K562 (cell line): ENCODE measurements at regions not wholly inside any gene's neighbourhood (a gene's known extent, or its start where the extent isn't known, plus 50 kb on each side); places are given as distances from the start of the nearest gene placed in this dataset.

ENCODE experiments used
- ATAC-seq: fragments of 200-7000 bp; cut with Tn5 transposase; 3 replicates; pipeline ENCODE4 v1.9.1; 2020; ENCODE audit warnings: moderate library complexity
- BruUV-seq: library from RNA; stranded (reverse); fragments of 400-500 nt; replicated peaks from 2 replicates; lab custom pipeline; 2021; lab: Mats Ljungman, UMichigan
- CTCF ChIA-PET: fragments of 300-600 bp; formaldehyde crosslinking; extraction: SDS; loops from one replicate; lab custom pipeline; 2021; ENCODE audit warnings: low intra/inter-chr PET ratio; lab: Yijun Ruan, JAX
- POLR2A ChIA-PET: fragments of 300-600, 350-650 bp; sonication (Branson Sonifier 250); formaldehyde crosslinking; extraction: SDS; loops from one replicate; lab custom pipeline; 2021; ENCODE audit warnings: antibody characterized with exemption, inconsistent platforms; lab: Yijun Ruan, JAX
- DNase-seq, 4 experiments: peaks; one replicate each; pipeline versions ENCODE4 v3.0.0 to v3.0.0-alpha.2; 2011 to 2018; ENCODE audit warnings: low spot score in 3 of 4, mixed read lengths in 3 of 4; ENCODE audit errors: extremely low read depth in 1 of 4
- FAIRE-seq: peaks from 2 replicates; lab custom pipeline; 2011; peaks lifted over from hg19 to GRCh38; lab: Jason Lieb, UNC
- H2AFZ ChIP-seq: 2 replicates; pipeline ENCODE4 v1.6.0; 2011; ENCODE audit warnings: low read depth, low read length, control low read depth, inconsistent platforms
- H3K27ac ChIP-seq: fragments of 200-600 bp; 3 replicates; pipeline ENCODE4 v1.8.0; 2011; ENCODE audit warnings: low read depth, mild to moderate bottlenecking, control low read depth, inconsistent platforms, low read length, moderate library complexity, mixed read lengths; ENCODE audit errors: extremely low read depth
- H3K27me3 ChIP-seq, 2 experiments: fragments of 300-600 bp in 1 of 2; 2 replicates in 1 of 2; 3 replicates in 1 of 2; pipeline versions ENCODE4 v1.6.0 to v1.8.0; 2011; ENCODE audit warnings: inconsistent platforms in 2 of 2, low read length in 2 of 2, mild to moderate bottlenecking in 1 of 2, mixed read lengths in 1 of 2, moderate library complexity in 1 of 2; ENCODE audit not compliant: control insufficient read depth in 2 of 2, insufficient read depth in 2 of 2
- H3K36me3 ChIP-seq: fragments of 300-600 bp; 3 replicates; pipeline ENCODE4 v1.8.0; 2011; ENCODE audit warnings: mild to moderate bottlenecking, low read length, inconsistent platforms; ENCODE audit not compliant: control insufficient read depth, insufficient read depth
- H3K4me1 ChIP-seq, 2 experiments: fragments of 200-600 bp in 1 of 2; replicated peaks in 1 of 2; 2 replicates in 1 of 2; 3 replicates in 1 of 2; pipeline versions ENCODE4 v1.5.1 to v1.8.0; 2011; ENCODE audit warnings: inconsistent platforms in 2 of 2, low read length in 2 of 2, mild to moderate bottlenecking in 1 of 2, mixed read lengths in 1 of 2, moderate library complexity in 1 of 2; ENCODE audit not compliant: control insufficient read depth in 2 of 2, insufficient read depth in 2 of 2
- H3K4me2 ChIP-seq: 2 replicates; pipeline ENCODE4 v1.6.1; 2011; ENCODE audit warnings: low read length, control low read depth, inconsistent platforms, mixed read lengths; ENCODE audit not compliant: insufficient read depth
- H3K4me3 ChIP-seq: fragments of 200-600 bp; sonication (generic), shearing (Covaris generic); 2 replicates; pipeline ENCODE4 v1.5.1; 2016; ENCODE audit warnings: control low read depth, inconsistent platforms
- H3K79me2 ChIP-seq: fragments of 200-600 bp; 3 replicates; pipeline ENCODE4 v1.8.0; 2011; ENCODE audit warnings: low read length, inconsistent platforms; ENCODE audit not compliant: control insufficient read depth, insufficient read depth
- H3K9ac ChIP-seq, 2 experiments: 2 replicates each; pipeline versions ENCODE4 v1.6.0 to v1.6.1; 2011; ENCODE audit warnings: low read depth in 2 of 2, low read length in 2 of 2, control low read depth in 1 of 2, inconsistent platforms in 1 of 2, mild to moderate bottlenecking in 1 of 2, mixed read lengths in 1 of 2; ENCODE audit not compliant: insufficient read depth in 1 of 2
- H3K9me1 ChIP-seq: one replicate; pipeline ENCODE4 v1.6.0; 2011; ENCODE audit warnings: inconsistent platforms, mild to moderate bottlenecking, low read length, moderate library complexity; ENCODE audit not compliant: control insufficient read depth, insufficient read depth
- H3K9me3 ChIP-seq: replicated peaks from 2 replicates; pipeline ENCODE4 v1.5.1; 2011; ENCODE audit warnings: low read depth, low read length, inconsistent platforms; ENCODE audit not compliant: control insufficient read depth, insufficient read depth
- H4K20me1 ChIP-seq: replicated peaks from 2 replicates; pipeline ENCODE4 v1.6.1; 2011; ENCODE audit warnings: low read length, inconsistent platforms, mixed read lengths; ENCODE audit not compliant: control insufficient read depth, insufficient read depth
- ILK ChIP-seq: fragments of 450-650 bp; IDR thresholded peaks from 2 replicates; pipeline ENCODE4 v1.6.1; 2016; ENCODE audit warnings: missing genetic modification characterization, low read depth, mild to moderate bottlenecking, missing compliant biosample characterization, moderate library complexity, borderline replicate concordance
- KHSRP ChIP-seq: fragments of 450-650 bp; IDR thresholded peaks from 2 replicates; pipeline ENCODE4 v1.6.1; 2017
- MCM5 ChIP-seq: fragments of 450-650 bp; IDR thresholded peaks from 2 replicates; pipeline ENCODE4 v1.6.1; 2016; ENCODE audit warnings: low read depth
- MEF2D ChIP-seq: conservative IDR thresholded peaks from 2 replicates; pipeline ENCODE4 v1.6.1; 2016; ENCODE audit warnings: low read depth, missing genetic modification characterization, missing compliant biosample characterization
- MYBL2 ChIP-seq, 2 experiments: fragments of 450-650 bp in 1 of 2; sonication (generic) in 1 of 2; formaldehyde crosslinking in 1 of 2; IDR thresholded peaks; 2 replicates each; pipeline versions ENCODE4 v1.6.1 to v1.8.1; 2017 to 2022; ENCODE audit warnings: borderline replicate concordance in 1 of 2, inconsistent platforms in 1 of 2, low read depth in 1 of 2, mild to moderate bottlenecking in 1 of 2, missing genetic modification reagents in 1 of 2, moderate library complexity in 1 of 2
- NFXL1 ChIP-seq: fragments of 450-650 bp; formaldehyde crosslinking; IDR thresholded peaks from 2 replicates; pipeline ENCODE4 v1.4.0; 2021; ENCODE audit warnings: mild to moderate bottlenecking
- NR4A1 ChIP-seq, 2 experiments: fragments of 250-450 bp in 1 of 2; fragments of 450-650 bp in 1 of 2; sonication (Bioruptor Pico) in 1 of 2; IDR thresholded peaks; 2 replicates each; pipeline versions ENCODE4 v1.4.0 to v1.6.1; 2016 to 2020; ENCODE audit warnings: mild to moderate bottlenecking in 2 of 2, missing compliant biosample characterization in 1 of 2, missing genetic modification characterization in 1 of 2, moderate library complexity in 1 of 2
- RBM25 ChIP-seq: fragments of 200-400 bp; formaldehyde crosslinking; IDR thresholded peaks from 2 replicates; pipeline ENCODE4 v1.6.1; 2018; ENCODE audit warnings: low read length, low read depth, moderate library complexity; ENCODE audit not compliant: severe bottlenecking
- RBM34 ChIP-seq: fragments of 200-400 bp; formaldehyde crosslinking; IDR thresholded peaks from 2 replicates; pipeline ENCODE4 v1.6.1; 2018; ENCODE audit warnings: low read length, borderline replicate concordance; ENCODE audit not compliant: insufficient read depth
- TAF15 ChIP-seq: fragments of 200-400 bp; formaldehyde crosslinking; IDR thresholded peaks from 2 replicates; pipeline ENCODE4 v1.6.1; 2017; ENCODE audit warnings: mild to moderate bottlenecking, low read depth, low read length, moderate library complexity
- TRIM28 ChIP-seq: fragments of 450-650 bp; IDR thresholded peaks from 2 replicates; pipeline ENCODE4 v1.6.1; 2017
- ZNF436 ChIP-seq: fragments of 250-450, 450-650 bp; sonication (Bioruptor Pico); formaldehyde crosslinking; IDR thresholded peaks from 2 replicates; pipeline ENCODE4 v1.7.0; 2020; ENCODE audit warnings: mild to moderate bottlenecking
- ZNF780A ChIP-seq: fragments of 250-450 bp; sonication (Bioruptor Pico); IDR thresholded peaks from 2 replicates; pipeline ENCODE4 v1.5.0; 2021; ENCODE audit warnings: mild to moderate bottlenecking
- ZNF79 ChIP-seq: fragments of 250-450 bp; sonication (Bioruptor Pico); IDR thresholded peaks from 2 replicates; pipeline ENCODE4 v1.4.0; 2020; ENCODE audit warnings: low read depth, mild to moderate bottlenecking, moderate library complexity
- WGBS: fragments of 100-300 bp; shearing (Covaris generic); methylation state at CpG from one replicate; pipeline ENCODE4 v1.1.6; 2016; ENCODE audit warnings: low coverage, mixed read lengths; ENCODE audit not compliant: insufficient coverage; ENCODE audit errors: missing lambda C conversion rate; 5-methylcytosine and 5-hydroxymethylcytosine counted together
- in situ Hi-C: fragments of 300-500 bp; cut with MboI; formaldehyde crosslinking; loops from 4 replicates; pipeline ENCODE4 v1.15.0; 2018; ENCODE audit warnings: inconsistent platforms, mixed read lengths
- intact Hi-C: fragments of 100-400 bp; cut with micrococcal nuclease; formaldehyde crosslinking; loops from 2 replicates; pipeline ENCODE4 v1.14.2; 2022
- TF ChIP-seq, protein P1 (sequence below), 2 experiments: IDR thresholded peaks; 2 replicates each; pipeline ENCODE4 v1.6.1; 2011; ENCODE audit warnings: borderline replicate concordance in 1 of 2, control low read depth in 1 of 2, low read depth in 1 of 2, low read length in 1 of 2, mild to moderate bottlenecking in 1 of 2, mixed read lengths in 1 of 2, moderate library complexity in 1 of 2; ENCODE audit not compliant: insufficient read depth in 1 of 2, insufficient read length in 1 of 2, poor library complexity in 1 of 2, severe bottlenecking in 1 of 2; ENCODE audit errors: extremely low read depth in 1 of 2
- TF ChIP-seq, protein P2 (sequence below): fragments of 450-650 bp; IDR thresholded peaks from 2 replicates; pipeline ENCODE4 v1.6.1; 2017; ENCODE audit warnings: mild to moderate bottlenecking, moderate library complexity
- TF ChIP-seq, protein P3 (sequence below): fragments of 450-650 bp; formaldehyde crosslinking; IDR thresholded peaks from 2 replicates; pipeline ENCODE4 v1.4.0; 2020; ENCODE audit warnings: mild to moderate bottlenecking, moderate library complexity
- TF ChIP-seq, protein P4 (sequence below): fragments of 250-450 bp; sonication (Bioruptor Pico); IDR thresholded peaks from 2 replicates; pipeline ENCODE4 v1.8.0; 2022; ENCODE audit warnings: moderate library complexity, mild to moderate bottlenecking, inconsistent platforms

GRCh38 chr5:27773636-27774035 lies 735.2 kb upstream of the CDH9 start:
- 0% methylated on average over 1 of the region's 1 CpG for WGBS
- no peak for ATAC-seq

More at GRCh38 chr5:27773636-27774035, 735.2 kb upstream of the CDH9 start:
- Histone ChIP-seq H3K27ac (no peak overlapping the region), H4K20me1 (no peaks in the 10 kb centered on the region), H3K4me1 (no peaks in the 10 kb centered on the region), H3K27me3 (no peaks in the 10 kb centered on the region), H3K9me1 (no peaks in the 10 kb centered on the region), H2AFZ (no peak overlapping the region), H3K4me2 (no peak overlapping the region), H3K9me3 (no peaks in the 10 kb centered on the region), H3K79me2 (no peaks in the 10 kb centered on the region), H3K4me3 (no peak overlapping the region), H3K36me3 (no peaks in the 10 kb centered on the region), H3K9ac (no peak overlapping the region)
- POLR2A ChIA-PET, result no interaction called here
- intact Hi-C loops, result no loop called here
- FAIRE-seq (no peak), DNase-seq (no peak)
- no peak for TF ChIP-seq MEF2D (tag)
- TF ChIP-seq, protein P1, sequence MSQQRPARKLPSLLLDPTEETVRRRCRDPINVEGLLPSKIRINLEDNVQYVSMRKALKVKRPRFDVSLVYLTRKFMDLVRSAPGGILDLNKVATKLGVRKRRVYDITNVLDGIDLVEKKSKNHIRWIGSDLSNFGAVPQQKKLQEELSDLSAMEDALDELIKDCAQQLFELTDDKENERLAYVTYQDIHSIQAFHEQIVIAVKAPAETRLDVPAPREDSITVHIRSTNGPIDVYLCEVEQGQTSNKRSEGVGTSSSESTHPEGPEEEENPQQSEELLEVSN (IDR thresholded peaks at IDR 0.05; ENCODE audit: borderline replicate concordance in 1 of 2, extremely low read depth in 1 of 2, insufficient read depth in 1 of 2, insufficient read length in 1 of 2, low read depth in 1 of 2, low read length in 1 of 2, poor library complexity in 1 of 2, severe bottlenecking in 1 of 2), result no peak
- TF ChIP-seq ZNF436 (CRISPR knock-in tag), result no peak
- no peak for TF ChIP-seq ZNF79
- TF ChIP-seq MCM5, result no peak
- TF ChIP-seq, protein P2, sequence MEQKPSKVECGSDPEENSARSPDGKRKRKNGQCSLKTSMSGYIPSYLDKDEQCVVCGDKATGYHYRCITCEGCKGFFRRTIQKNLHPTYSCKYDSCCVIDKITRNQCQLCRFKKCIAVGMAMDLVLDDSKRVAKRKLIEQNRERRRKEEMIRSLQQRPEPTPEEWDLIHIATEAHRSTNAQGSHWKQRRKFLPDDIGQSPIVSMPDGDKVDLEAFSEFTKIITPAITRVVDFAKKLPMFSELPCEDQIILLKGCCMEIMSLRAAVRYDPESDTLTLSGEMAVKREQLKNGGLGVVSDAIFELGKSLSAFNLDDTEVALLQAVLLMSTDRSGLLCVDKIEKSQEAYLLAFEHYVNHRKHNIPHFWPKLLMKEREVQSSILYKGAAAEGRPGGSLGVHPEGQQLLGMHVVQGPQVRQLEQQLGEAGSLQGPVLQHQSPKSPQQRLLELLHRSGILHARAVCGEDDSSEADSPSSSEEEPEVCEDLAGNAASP, result no peak
- TF ChIP-seq ILK (tag), result no peak
- no peak for TF ChIP-seq TRIM28
- TF ChIP-seq, protein P3, sequence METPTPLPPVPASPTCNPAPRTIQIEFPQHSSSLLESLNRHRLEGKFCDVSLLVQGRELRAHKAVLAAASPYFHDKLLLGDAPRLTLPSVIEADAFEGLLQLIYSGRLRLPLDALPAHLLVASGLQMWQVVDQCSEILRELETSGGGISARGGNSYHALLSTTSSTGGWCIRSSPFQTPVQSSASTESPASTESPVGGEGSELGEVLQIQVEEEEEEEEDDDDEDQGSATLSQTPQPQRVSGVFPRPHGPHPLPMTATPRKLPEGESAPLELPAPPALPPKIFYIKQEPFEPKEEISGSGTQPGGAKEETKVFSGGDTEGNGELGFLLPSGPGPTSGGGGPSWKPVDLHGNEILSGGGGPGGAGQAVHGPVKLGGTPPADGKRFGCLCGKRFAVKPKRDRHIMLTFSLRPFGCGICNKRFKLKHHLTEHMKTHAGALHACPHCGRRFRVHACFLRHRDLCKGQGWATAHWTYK (CRISPR knock-in tag), result no peak
- TF ChIP-seq NFXL1 (CRISPR knock-in tag), result no peak
- no peak for TF ChIP-seq TAF15
- TF ChIP-seq RBM34, result no peak
- no peak for TF ChIP-seq NR4A1 (CRISPR knock-in tag; IDR thresholded peaks at IDR 0.05)
- no peak for TF ChIP-seq NR4A1 (tag; IDR thresholded peaks at IDR 0.05)
- no peak for TF ChIP-seq MYBL2 (IDR thresholded peaks at IDR 0.05; ENCODE audit: low read depth)
- TF ChIP-seq MYBL2 (CRISPR knock-in tag; IDR thresholded peaks at IDR 0.05; ENCODE audit: borderline replicate concordance), result no peak
- no peak for TF ChIP-seq ZNF780A (CRISPR knock-in tag)
- TF ChIP-seq KHSRP, result no peak
- TF ChIP-seq RBM25, result no peak
- TF ChIP-seq, protein P4, sequence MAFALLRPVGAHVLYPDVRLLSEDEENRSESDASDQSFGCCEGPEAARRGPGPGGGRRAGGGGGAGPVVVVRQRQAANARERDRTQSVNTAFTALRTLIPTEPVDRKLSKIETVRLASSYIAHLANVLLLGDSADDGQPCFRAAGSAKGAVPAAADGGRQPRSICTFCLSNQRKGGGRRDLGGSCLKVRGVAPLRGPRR (CRISPR knock-in tag), result no peak
- CTCF ChIA-PET, result no interaction called here
- in situ Hi-C loops, result loop anchor here (10.0 kb wide), 1 partner anchor 51 kb away; no protein-coding TSS in a partner anchor
- no TSS peak for BruUV-seq
